ENCODE measurements at regions not wholly inside any gene's neighbourhood (a gene's known extent, or its start where the extent isn't known, plus 50 kb on each side); places are given as distances from the start of the nearest gene placed in this dataset.
"Not testable (repeated sequence)": the region's sequence is repeated elsewhere in the genome, so short reads cannot be mapped to it uniquely, and the experiment has no call there.

DNA sequence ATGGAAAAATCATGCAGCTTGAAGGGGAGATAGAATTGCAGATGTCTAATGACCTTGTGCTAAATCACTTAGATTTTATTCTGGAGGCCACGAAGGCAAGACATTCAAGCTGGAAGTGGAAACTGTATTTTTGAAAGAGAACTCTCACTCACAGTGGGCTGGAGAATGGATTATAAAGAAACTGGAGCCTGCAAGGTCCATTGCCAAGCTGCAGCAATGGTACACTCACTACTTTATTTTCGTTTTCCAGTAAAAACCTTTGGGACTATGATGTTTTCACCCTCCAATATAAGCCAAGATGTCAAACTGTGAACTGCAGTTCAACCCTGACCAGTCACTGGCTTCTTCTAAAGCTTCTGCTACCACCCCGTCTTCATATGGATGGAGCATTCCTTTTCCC lies 62.0 kb downstream of the SKIDA1 start:
- DNase-seq (ENCODE audit: low read depth), result no peak

DNA sequence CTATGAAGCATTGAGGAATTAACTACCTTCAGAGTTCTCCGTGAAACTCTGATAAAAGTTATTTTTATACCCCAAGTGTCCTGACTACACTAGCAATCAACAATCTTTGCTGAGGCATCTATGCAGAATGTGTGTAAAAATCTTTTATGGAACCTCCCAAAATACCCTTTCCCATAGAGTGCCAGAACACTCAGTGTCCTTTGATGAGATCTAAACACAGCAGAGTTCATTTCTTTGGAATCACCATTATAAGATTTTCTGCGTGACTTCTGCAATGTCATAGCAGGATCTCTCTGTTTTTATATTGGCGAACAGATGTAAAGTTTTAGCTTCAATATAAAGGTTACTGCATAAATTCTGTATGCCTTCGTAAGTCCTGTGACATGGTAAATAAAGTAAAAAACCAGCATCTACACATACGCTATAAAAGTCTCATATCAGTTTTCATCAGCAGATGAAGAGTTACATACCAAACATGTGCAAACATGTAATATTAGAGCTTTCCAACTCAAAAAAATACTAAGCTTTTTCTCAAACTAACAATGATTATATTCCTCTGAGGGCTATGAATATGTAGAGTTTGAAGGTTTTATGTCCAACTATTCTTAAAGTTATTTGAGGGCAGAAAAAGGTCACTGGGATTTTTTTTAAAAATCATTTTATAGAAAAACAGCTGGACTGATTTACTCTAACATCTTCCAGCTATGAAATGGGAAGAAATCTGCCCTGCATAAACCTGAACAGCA lies 67.2 kb downstream of the SKIDA1 start:
- DNase-seq (ENCODE audit: low read depth), result no peak

DNA sequence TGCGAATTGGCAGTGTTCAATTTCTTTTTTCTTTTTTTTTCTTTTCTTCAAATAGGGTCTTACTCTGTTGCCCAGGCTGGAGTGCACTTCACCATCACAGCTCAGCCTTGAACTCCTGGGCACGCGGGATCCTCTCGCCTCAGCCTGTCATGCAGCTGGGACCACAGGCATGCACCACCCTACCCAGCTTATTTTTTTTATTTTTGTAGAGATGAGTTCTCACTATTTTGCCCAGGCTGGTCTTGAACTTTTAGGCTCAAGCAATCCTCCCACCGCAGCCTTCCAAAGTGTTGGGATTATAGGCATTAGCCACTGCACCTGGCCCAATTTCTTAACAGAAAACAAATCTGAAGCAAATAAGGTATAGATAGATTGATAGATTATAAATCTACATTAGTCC lies 69.3 kb downstream of the SKIDA1 start:
- DNase-seq (ENCODE audit: low read depth), result no peak

DNA sequence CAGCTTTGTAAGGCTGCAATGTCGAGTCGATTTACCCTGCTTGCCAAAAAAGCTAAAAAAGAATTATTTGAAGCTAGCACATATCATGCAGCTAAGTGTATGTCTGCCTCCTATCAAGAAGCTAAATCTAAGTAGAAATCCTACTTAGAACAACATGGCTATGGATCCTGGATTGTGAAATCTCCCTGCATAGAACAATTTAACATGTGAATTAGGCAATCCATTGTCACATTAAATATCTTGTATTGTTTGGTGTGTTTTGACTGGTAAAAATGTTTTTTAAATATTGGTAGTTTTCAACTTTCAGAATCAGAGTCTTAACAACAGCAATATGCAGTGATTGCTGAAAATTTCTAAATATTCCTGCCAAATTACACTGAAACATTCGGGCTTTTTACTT lies 73.3 kb downstream of the SKIDA1 start:
- DNase-seq (ENCODE audit: low read depth), result no peak

DNA sequence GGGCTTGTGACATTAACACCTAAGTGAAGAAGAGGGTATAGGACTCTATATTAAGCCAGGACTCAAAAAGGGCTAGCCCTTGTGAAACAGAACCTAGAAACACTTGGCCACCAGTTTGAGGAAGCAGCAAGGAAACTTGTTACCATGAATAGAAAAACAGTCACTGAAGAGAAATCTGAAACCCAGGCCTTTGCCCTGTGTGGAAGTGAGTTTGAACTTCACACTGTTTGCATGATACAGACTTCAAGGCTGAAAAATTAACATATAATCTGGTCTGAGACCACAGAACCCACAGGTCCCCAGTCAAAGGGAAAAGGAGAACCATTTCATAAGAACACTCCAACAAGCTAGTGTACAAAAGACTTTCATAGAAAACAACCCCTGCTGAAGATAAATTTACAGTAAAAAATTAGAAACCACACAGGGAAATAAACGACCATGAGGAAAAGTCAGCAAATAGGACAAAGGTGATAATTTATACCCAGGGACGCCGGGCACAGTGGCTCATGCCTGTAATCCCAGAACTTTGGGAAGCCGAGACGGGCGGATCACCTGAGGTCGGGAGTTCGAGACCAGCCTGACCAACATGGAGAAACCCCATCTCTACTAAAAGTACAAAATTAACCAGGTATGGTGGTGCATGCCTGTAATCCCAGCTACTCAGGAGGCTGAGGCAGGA lies 76.1 kb downstream of the SKIDA1 start:
- DNase-seq (ENCODE audit: low read depth), result no peak

DNA sequence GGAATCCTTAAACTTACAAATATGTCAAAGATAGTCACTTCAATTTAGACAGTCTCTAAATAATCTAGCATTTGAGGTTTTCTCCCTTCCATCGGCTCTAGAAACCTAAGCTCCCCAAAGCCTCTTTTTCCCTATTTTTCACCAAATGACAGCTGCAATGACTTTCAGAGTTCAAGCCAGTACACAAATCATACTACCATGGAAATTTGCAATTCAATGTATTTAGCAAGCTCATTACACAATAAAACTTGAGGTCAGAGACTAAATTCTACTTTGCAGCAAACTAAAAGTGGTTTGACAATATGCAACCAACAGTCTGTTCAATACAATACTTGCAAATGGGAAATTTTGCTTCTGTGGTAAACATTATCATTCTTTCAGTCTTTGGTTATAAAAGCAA lies 80.3 kb downstream of the SKIDA1 start:
- no peak for DNase-seq (ENCODE audit: low read depth)

DNA sequence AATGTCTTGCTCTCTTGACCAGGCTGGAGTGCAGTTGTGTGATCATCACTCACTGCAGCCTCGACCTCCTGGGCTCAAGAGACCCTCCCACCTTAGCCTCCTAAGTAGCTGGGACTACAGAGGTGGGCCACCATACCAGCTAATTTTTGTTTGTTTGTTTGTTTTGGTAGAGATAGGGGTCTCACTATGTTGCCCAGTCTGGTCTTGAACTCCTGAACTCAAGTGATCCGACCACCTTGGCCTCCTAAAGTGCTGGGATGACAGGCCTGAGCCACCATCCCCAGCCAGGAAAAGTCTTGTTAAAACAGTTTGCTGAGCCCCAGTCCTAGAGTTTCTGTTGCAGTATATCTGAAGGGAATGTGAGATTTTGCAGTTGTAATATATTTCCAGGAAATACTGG lies 83.9 kb downstream of the SKIDA1 start:
- DNase-seq (ENCODE audit: low read depth), result no peak

DNA sequence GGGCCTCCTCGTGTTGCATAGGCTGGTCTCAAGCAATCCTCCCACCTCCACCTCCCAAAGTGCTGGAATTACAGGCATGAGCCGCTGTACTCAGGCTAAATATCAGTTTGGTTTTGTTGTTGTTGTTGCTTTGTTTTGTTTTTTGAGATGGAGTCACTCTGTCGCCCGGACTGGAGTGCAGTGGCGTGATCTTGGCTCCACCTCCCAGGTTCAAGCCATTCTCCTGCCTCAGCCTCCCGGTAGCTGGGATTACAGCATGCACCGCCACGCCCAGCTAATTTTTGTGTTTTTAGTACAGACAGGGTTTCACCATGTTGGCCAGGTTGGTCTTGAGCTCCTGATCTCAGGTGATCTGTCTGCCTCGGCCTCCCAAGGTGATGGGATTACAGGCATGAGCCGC lies 86.6 kb downstream of the SKIDA1 start:
- DNase-seq (ENCODE audit: low read depth), result not testable (repeated sequence)

DNA sequence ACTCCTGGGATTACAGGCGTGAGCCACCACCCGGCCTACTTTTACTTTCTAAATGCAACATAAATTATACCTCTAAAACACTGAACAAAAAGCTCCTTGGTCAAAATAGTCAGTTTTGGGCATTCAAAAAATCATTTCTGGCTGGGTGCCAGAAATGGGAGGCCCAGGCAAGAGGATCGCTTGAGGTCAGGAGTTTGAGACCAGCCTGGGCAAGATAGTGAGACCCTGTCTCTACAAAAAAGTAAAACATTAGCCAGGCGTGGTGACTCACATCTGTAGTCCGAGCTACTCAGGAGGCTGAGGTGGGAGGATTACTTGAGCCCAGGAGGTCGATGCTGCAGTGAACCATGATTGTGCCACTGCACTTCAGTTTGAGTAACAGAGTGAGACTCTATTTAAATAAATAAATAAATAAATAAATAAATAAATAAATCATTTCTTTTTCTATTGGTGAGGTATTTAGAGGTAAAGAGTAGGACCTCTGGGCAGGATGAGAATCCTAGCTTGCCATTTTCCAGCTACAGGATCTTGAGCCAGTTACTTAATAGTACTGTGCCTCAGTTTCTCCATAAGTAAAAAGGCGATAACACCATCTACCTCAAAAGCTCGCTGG lies 87.6 kb downstream of the SKIDA1 start:
- DNase-seq (ENCODE audit: low read depth), result no peak

DNA sequence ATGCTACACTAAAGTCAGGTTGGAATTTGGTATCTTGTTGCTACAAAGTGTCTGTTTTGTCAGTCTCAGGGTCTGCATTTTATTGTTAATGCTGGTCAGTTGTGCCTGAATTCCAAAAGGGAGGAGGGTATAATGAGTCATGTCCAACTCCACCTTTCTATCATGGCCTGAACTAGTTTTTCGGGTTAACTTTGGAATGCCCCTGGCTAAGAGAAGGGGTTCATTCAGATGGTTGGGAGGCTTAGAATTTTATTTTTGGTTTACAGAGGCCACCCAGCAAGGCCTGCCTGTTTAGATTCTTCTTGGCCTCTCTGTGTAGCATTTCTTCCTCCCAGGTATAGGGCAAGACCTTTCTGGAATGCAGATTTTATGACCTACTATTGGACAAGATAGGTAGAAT lies 93.2 kb downstream of the SKIDA1 start:
- no peak for DNase-seq (ENCODE audit: low read depth)

DNA sequence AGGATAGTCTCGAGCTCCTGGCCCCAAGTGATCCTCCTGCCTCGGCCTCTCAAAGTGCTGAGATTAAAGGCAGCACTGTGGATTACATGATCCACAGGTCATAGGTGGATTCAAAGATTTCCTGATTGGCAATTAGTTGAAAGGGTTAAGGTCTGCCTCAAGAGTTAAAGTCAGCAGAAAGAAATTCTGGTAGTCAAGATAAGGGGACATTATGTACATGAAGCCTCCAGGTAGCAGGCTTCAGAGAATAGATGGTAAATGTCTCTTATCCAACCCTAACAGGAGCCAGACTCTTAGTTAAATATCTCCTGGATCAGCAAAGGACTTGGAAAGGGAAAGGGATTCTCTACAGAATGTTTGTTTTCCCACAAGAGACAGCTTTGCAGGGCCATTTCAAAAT lies 93.7 kb downstream of the SKIDA1 start:
- no peak for DNase-seq (ENCODE audit: low read depth)

DNA sequence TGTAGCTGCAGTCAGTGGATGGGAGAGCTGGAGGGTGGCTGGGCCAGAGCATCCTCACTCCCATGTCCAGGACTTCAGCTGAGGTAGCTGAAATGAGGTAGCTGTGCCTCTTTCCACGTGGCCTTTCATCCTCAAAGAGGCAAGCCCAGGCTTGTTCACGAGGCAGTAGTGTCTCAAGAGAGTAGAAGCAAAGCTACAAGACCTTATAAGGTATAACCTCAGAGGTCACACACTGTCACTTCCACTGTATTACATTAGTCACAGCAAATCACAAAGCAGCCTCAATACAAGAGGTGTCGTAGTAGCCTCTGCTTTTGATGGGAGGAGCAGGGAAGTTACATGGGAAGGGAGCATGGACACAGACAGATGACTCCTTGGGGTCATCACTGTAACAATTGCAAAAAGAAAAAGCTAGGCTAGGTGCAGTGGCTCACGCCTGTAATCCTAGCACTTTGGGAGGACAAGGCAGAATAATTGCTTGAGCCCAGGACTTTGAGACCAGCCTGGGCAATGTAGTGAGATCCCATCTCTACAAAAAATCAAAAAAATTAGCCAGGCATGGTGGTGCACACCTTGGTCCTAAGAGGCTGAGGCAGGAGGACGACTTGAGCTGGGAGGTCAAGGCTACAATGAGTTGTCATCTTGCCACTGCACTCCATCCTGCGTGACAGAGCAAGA lies 97.5 kb downstream of the SKIDA1 start:
- peak; percentile 11 for DNase-seq (ENCODE audit: low read depth)

DNA sequence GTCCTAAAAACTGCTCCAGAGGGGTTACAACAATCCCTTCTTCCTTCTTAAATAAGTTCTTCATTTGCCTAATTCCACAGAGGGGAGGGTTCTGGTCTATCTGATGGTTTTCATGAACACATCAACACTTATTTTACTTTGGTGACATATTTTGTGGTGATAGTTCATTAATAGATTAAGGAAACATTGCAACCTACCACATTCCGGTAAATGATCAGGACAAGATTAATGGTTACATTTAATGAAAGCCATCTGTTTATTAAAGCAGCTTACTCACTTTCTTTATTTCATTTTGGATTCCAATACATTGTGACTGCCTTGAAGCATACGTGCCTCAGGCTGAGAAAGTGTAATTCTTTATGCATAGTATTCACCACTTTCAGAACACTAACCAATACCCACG lies 101.0 kb downstream of the SKIDA1 start:
- peak; percentile 23 for DNase-seq (ENCODE audit: low read depth)

DNA sequence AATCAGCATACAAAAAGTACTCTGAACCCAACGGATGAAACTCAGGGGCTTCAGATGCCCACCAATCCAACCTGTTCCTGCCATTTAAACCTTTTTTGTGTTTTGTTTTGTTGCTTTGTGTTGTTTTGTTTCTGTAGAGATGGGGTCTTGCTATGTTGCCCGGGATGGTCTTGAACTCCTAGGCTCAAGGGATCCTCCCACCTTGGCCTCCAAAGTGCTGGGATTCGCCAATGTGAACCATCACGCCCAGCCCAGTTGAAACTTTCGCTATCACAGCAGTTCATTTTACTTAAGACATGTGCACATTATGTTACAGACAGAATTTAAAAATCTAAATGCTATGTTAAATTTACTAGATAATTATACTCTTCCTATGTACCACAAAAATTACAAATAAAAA lies 101.6 kb downstream of the SKIDA1 start:
- DNase-seq (ENCODE audit: low read depth), result no peak

DNA sequence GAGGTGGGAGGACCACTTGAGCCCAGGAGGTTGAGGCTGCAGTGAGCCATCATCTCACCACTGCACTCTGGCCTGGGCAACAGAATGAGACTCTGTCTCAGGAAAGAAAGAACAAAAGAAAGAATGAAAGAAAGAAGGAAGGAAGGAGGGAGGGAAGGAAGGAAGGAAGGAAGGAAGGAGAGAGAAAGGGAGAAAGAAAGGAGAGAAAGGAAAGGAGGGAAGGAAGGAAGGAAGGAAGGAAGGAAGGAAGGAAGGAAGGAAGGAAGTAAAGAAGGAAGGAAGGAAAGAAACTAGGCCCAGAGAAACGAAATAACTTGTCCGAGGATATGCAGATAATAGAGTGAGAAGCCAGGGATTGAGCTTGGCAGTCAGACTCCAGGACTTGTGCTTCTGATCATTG lies 102.1 kb downstream of the SKIDA1 start:
- DNase-seq (ENCODE audit: low read depth), result no peak

DNA sequence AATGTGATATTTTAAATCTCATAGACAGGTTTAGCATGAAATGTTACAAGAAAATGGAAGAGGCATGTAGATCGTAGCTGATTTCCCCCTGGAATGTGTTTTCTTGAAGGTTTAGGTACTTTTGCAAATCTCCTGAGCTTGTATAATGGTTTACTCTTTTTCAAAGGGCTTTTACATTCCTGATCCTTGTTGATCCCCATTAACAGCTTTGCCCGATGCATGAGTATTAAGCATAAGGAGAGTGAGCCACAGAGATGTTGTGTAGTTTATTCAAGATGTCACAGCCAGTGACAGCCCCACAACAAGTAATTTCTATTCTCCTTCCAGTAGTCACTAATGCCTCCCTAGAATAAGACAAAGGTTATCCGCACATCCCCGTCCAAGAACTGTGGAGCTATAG lies 103.7 kb downstream of the SKIDA1 start:
- DNase-seq (ENCODE audit: low read depth), result no peak

DNA sequence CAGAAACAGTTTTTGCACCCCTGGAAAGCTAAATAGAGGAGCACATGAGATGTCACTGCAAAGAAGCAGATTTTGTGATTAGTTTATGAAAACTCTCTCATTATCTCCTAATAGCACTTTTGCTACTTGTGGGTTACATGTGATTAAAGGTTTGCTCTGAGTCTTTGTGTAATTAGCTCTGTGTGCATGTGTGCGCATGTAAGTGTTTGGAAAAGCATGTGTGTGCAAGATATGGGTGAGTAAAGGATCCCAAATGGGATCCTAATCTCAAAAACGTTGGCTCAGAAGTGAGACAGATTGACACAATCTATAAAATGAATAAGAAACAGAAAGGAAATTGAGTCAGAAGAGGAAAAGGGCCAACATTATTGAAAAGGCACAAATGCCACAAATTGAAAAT lies 104.5 kb downstream of the SKIDA1 start:
- no peak for DNase-seq (ENCODE audit: low read depth)

DNA sequence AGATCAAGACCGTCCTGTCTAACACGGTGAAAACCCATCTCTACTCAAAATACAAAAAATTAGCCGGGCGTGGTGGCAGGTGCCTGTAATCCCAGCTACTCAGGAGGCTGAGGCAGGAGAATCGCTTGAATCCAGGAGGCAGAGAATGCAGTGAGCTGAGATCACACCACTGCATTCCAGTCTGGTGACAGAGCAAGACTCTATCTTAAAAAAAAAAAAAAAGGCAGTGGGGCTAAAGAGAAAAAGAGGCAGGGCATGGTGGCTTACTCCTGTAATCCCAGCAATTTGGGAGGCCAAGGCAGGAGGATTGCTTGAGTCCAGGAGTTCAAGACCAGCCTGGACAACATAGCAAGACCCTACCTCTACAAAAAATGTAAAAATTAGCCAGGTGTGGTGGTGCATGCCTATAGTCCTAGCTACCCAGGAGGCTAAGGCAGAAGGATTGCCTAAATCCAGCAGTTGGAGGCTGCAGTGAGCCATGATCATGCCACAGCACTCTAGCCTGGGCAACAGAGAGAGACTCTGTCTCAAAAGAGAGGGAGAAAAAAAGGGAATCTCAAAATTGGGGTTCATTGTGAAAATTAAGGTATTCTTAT lies 106.4 kb downstream of the SKIDA1 start:
- DNase-seq (ENCODE audit: low read depth), result not testable (repeated sequence)

DNA sequence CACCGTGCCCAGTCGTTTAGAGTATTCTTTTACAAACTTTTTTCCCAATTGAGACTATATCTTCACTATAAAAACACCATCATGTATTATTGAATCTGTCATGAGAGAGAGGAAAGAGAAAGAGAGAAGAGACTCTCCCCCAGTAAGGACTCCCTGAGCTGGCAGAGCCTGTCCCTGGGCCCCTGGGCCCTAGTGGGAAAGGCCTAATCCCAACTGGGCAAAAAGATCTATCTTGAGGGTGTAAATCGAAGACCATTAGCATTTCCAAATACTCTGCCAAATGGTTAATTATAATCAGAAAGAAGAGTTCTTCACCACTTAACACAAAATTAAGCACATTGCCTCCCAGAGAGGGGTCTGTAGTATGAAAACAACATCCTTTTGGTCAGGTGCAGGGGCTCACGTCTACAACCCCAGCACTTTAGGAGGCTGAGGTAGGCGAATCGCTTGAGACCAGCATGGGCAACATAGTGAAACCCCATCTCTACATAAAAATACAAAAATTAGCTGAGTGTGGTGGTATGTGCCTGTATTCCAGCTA lies 108.2 kb downstream of the SKIDA1 start:
- DNase-seq (ENCODE audit: low read depth), result no peak

DNA sequence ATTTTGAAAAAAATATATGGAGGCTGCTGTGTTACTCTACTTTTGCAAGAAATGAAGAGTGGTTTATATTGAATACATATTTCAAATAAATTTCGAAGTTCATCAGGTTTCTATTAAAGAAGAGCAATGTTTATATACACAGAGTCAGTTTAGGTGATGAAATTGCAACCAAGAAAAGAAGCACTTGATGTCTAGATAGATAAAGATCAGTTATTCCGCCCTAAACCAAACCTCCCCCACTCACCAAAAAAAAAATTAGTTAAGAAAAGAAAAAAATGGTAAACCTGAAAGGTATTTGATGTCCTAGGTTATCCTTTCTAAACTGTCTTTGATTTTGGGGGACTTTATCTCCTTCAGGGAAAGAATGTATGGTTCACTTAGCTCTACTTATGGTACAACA lies 111.8 kb downstream of the SKIDA1 start:
- DNase-seq (ENCODE audit: low read depth), result no peak

DNA sequence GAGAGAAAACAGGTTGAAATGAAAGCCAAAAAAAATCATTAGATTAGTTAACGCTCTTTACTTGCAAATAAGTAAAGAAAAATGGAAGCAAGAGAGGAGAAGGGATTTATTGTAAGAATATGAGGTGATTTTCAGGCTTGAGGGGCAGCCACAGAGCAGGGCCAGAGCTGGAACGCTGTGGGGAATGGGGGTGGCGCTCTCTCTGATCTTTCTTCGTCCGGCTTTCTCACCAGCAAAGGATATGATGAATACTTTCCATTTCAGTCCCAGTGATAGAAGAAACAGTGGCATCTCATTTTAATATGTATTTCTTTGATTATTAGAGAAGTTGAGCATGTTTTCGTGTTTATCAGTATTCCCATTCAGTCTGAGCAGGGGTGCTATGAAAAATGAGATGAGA lies 112.2 kb downstream of the SKIDA1 start:
- DNase-seq (ENCODE audit: low read depth), result no peak

DNA sequence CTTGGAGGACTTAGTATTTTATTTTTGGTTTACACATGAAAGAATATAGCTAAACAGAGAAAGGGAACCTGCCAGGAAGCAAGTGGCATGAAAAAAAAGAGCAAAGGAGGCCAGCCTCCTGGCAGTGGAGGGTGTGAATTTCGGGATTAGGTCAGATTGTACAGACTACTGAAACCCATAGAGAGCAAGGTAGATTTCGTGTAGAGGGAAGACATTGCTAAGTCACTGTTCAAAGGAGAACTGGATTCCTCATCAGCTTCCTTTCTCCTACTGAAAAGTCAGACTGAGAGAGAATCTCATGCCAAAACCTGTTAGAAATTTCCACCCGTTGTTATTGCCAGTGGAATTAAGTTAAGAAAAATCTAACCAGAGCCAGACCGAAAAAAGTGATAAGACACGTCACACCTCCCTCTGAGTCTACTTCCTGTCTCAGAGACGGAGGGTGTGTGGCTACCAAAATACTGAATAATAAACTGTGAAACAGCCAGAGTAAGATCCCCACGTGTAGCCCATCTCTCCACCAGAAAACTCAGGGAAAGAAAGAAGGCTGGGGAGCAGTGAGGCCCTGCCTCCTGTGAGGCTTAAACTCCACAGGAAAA lies 118.8 kb downstream of the SKIDA1 start:
- no peak for DNase-seq (ENCODE audit: low read depth)

Data from GM04503 (cell line).